ENCODE measurements at regions not wholly inside any gene's neighbourhood (a gene's known extent, or its start where the extent isn't known, plus 50 kb on each side); places are given as distances from the start of the nearest gene placed in this dataset.

DNA sequence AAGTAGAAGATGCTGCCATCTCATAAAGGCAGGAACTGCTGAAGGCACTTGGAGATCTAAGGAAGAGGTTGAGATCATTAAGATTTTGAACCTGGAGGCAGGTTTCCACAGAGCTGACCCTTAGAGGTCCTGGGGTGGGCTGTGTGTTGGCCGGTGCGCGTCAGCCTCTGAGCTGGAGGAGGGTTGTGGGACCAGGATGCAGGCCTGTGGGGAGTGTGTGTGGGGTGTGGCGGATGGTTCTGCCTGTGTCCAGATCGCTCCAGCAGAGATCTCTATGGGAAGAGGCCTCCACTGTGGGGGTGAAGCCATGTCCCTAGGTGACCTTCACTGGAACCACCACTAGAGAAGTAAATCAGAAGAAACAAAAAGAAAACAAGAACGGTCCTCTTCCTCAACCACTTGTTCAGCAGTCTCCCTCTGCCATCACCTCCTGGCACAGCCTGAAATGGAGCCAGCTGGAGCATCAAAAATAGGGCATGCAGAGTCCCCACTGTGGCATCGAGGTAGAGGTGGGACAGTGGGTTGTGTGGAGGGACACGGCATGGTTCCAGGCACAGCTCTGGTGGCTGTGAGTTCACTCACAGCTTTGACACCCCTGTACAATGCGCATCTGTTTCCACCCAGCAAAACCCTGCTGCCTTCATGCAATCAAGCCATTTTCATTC, 453.8 kb downstream of the TCERG1L start:
- TF ChIP-seq, protein P1, sequence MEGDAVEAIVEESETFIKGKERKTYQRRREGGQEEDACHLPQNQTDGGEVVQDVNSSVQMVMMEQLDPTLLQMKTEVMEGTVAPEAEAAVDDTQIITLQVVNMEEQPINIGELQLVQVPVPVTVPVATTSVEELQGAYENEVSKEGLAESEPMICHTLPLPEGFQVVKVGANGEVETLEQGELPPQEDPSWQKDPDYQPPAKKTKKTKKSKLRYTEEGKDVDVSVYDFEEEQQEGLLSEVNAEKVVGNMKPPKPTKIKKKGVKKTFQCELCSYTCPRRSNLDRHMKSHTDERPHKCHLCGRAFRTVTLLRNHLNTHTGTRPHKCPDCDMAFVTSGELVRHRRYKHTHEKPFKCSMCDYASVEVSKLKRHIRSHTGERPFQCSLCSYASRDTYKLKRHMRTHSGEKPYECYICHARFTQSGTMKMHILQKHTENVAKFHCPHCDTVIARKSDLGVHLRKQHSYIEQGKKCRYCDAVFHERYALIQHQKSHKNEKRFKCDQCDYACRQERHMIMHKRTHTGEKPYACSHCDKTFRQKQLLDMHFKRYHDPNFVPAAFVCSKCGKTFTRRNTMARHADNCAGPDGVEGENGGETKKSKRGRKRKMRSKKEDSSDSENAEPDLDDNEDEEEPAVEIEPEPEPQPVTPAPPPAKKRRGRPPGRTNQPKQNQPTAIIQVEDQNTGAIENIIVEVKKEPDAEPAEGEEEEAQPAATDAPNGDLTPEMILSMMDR (IDR thresholded peaks at IDR 0.05) = no peak
- TF ChIP-seq POLR2A (IDR thresholded peaks at IDR 0.05) = no peak
